ACC112 (cell line): ENCODE measurements at regions not wholly inside any gene's neighbourhood (a gene's known extent, or its start where the extent isn't known, plus 50 kb on each side); places are given as distances from the start of the nearest gene placed in this dataset.
"Not testable (repeated sequence)": the region's sequence is repeated elsewhere in the genome, so short reads cannot be mapped to it uniquely, and the experiment has no call there.

Experiments
- H2AFZ ChIP-seq: fragments of 200-600 bp; sonication (generic); one replicate; pipeline ENCODE4 v1.6.0; 2017; ENCODE audit warnings: antibody characterized with exemption, low read length; ENCODE audit not compliant: unreplicated experiment
- H3K27ac ChIP-seq: fragments of 200-600 bp; sonication (generic); 2 replicates; pipeline ENCODE4 v1.5.1; 2014; ENCODE audit warnings: low read depth, mild to moderate bottlenecking, antibody characterized with exemption, low read length, moderate library complexity
- H3K27me3 ChIP-seq: fragments of 200-600 bp; sonication (generic); 2 replicates; pipeline ENCODE4 v1.6.1; 2014; ENCODE audit warnings: mild to moderate bottlenecking, antibody characterized with exemption, low read length, moderate library complexity, mixed read lengths; ENCODE audit not compliant: insufficient read depth
- H3K36me3 ChIP-seq: fragments of 200-600 bp; sonication (generic); 2 replicates; pipeline ENCODE4 v1.6.1; 2016; ENCODE audit warnings: mild to moderate bottlenecking, antibody characterized with exemption, low read length, moderate library complexity, mixed read lengths; ENCODE audit not compliant: insufficient read depth
- H3K4me1 ChIP-seq: fragments of 200-600 bp; sonication (generic); one replicate; pipeline ENCODE4 v1.6.1; 2016; ENCODE audit warnings: low read length, mixed read lengths; ENCODE audit not compliant: insufficient read depth, unreplicated experiment, control insufficient read depth
- H3K4me3 ChIP-seq: fragments of 200-600 bp; sonication (generic); 2 replicates; pipeline ENCODE4 v1.5.1; 2014; ENCODE audit warnings: mild to moderate bottlenecking, low read depth, low read length
- H3K79me2 ChIP-seq: fragments of 200-600 bp; sonication (generic); one replicate; pipeline ENCODE4 v1.6.0; 2016; ENCODE audit warnings: low read length; ENCODE audit not compliant: control insufficient read depth, unreplicated experiment, insufficient read depth

GRCh38 chr13:68923995-68924394, 1183.6 kb upstream of the ATXN8OS start:
- H3K79me2 ChIP-seq, result no peaks in the 10 kb centered on the region
- H3K36me3 ChIP-seq, result no peaks in the 10 kb centered on the region
- H3K4me3 ChIP-seq, result no peak overlapping the region
- H3K4me1 ChIP-seq, result no peaks in the 10 kb centered on the region
- H3K27me3 ChIP-seq, result no peaks in the 10 kb centered on the region
- no peak overlapping the region for H2AFZ ChIP-seq
- H3K27ac ChIP-seq, result no peak overlapping the region

GRCh38 chr13:68908879-68909278, 1198.7 kb upstream of the ATXN8OS start:
- H3K36me3 ChIP-seq, result no peaks in the 10 kb centered on the region
- H2AFZ ChIP-seq, result no peak overlapping the region
- no peaks in the 10 kb centered on the region for H3K4me1 ChIP-seq
- no peak overlapping the region for H3K4me3 ChIP-seq
- H3K79me2 ChIP-seq, result no peaks in the 10 kb centered on the region
- no peaks in the 10 kb centered on the region for H3K27me3 ChIP-seq
- no peak overlapping the region for H3K27ac ChIP-seq

- Histone ChIP-seq H3K27me3 (no peaks in the 10 kb centered on the region), H2AFZ (no peak overlapping the region)
Measured at GRCh38 chr13:68905186-68905585, 1202.4 kb upstream of the ATXN8OS start.

GRCh38 chr13:68897331-68897928, 1210.2 kb upstream of the ATXN8OS start:
- Histone ChIP-seq H2AFZ (no peak overlapping the region), H3K27me3 (no peaks in the 10 kb centered on the region), H3K4me3 (no peak overlapping the region), H3K27ac (no peak overlapping the region), H3K79me2 (no peaks in the 10 kb centered on the region), H3K4me1 (no peaks in the 10 kb centered on the region), H3K36me3 (no peaks in the 10 kb centered on the region)

More at GRCh38 chr13:68905186-68905585, 1202.4 kb upstream of the ATXN8OS start:
- no peaks in the 10 kb centered on the region for H3K4me1 ChIP-seq
- H3K36me3 ChIP-seq, result no peaks in the 10 kb centered on the region
- no peak overlapping the region for H3K27ac ChIP-seq
- no peak overlapping the region for H3K4me3 ChIP-seq
- H3K79me2 ChIP-seq, result no peaks in the 10 kb centered on the region

- Histone ChIP-seq H3K79me2 (no peaks in the 10 kb centered on the region), H3K27me3 (no peaks in the 10 kb centered on the region), H3K4me3 (no peak overlapping the region), H3K27ac (no peak overlapping the region), H2AFZ (no peak overlapping the region), H3K36me3 (no peaks in the 10 kb centered on the region), H3K4me1 (no peaks in the 10 kb centered on the region)
Measured at GRCh38 chr13:68895696-68896095, 1211.9 kb upstream of the ATXN8OS start.

GRCh38 chr13:68893721-68894120, 1213.9 kb upstream of the ATXN8OS start:
- H3K4me1 ChIP-seq, H3K27me3 ChIP-seq, H3K36me3 ChIP-seq, H2AFZ ChIP-seq, H3K79me2 ChIP-seq, H3K4me3 ChIP-seq, H3K27ac ChIP-seq: not testable (repeated sequence)

- not testable (repeated sequence) for H3K4me3 ChIP-seq, H2AFZ ChIP-seq, H3K36me3 ChIP-seq, H3K79me2 ChIP-seq, H3K27ac ChIP-seq, H3K27me3 ChIP-seq, H3K4me1 ChIP-seq
Measured at GRCh38 chr13:68892596-68892995, 1215.0 kb upstream of the ATXN8OS start.

GRCh38 chr13:68890101-68890500, 1217.5 kb upstream of the ATXN8OS start:
- not testable (repeated sequence) for H2AFZ ChIP-seq, H3K79me2 ChIP-seq, H3K4me1 ChIP-seq, H3K4me3 ChIP-seq, H3K36me3 ChIP-seq, H3K27me3 ChIP-seq, H3K27ac ChIP-seq

- Histone ChIP-seq H3K79me2 (no peaks in the 10 kb centered on the region), H2AFZ (no peak overlapping the region), H3K4me3 (no peak overlapping the region), H3K27me3 (no peaks in the 10 kb centered on the region), H3K4me1 (no peaks in the 10 kb centered on the region), H3K27ac (no peak overlapping the region), H3K36me3 (no peaks in the 10 kb centered on the region)
Measured at GRCh38 chr13:68888832-68889231, 1218.8 kb upstream of the ATXN8OS start.

GRCh38 chr13:68872338-68872737, 1235.3 kb upstream of the ATXN8OS start:
- Histone ChIP-seq H3K36me3 (no peaks in the 10 kb centered on the region), H3K79me2 (no peaks in the 10 kb centered on the region), H3K4me3 (no peak overlapping the region), H3K27me3 (no peaks in the 10 kb centered on the region), H2AFZ (no peak overlapping the region), H3K27ac (no peak overlapping the region), H3K4me1 (no peaks in the 10 kb centered on the region)

GRCh38 chr13:68851026-68851425, 1256.6 kb upstream of the ATXN8OS start:
- Histone ChIP-seq H3K27ac (no peak overlapping the region), H2AFZ (no peak overlapping the region), H3K27me3 (no peaks in the 10 kb centered on the region), H3K4me1 (no peaks in the 10 kb centered on the region), H3K79me2 (no peaks in the 10 kb centered on the region), H3K36me3 (no peaks in the 10 kb centered on the region), H3K4me3 (no peak overlapping the region)
